ENCODE measurements at regions not wholly inside any gene's neighbourhood (a gene's known extent, or its start where the extent isn't known, plus 50 kb on each side); places are given as distances from the start of the nearest gene placed in this dataset.

- Histone ChIP-seq H3K9me3 (replicated peaks in 1 of 11) (no peaks in the 10 kb centered on the region), H4K20me1 (no peaks in the 10 kb centered on the region), H3K4me1 (peaks cover 0 to 8% (median 0%) of the 10 kb centered on the region in 10 experiments; a peak in 3 of 20 replicates), H3K4me2 (no peak overlapping the region), H3K4me3 (no peak overlapping the region), H3K27ac (no peak overlapping the region), H3K36me3 (no peaks in the 10 kb centered on the region), H3K9ac (no peak overlapping the region), H3K27me3 (no peaks in the 10 kb centered on the region)
- no peak for TF ChIP-seq Cebpa-rat (IDR thresholded peaks at IDR 0.05)
These were observed 84.6 kb downstream of the BOD1 start for GRCh38 chr5:173531863-173532262.

GRCh38 chr5:173530547-173530946, 85.9 kb downstream of the BOD1 start:
- no peak overlapping the region for H3K4me3 ChIP-seq
- H3K27me3 ChIP-seq, result no peaks in the 10 kb centered on the region
- H3K27ac ChIP-seq, result no peak overlapping the region
- H3K9me3 ChIP-seq (replicated peaks in 1 of 11), result peaks cover 0 to 3% (median 0%) of the 10 kb centered on the region in 11 experiments; a peak in 1 of 22 replicates
- no peak for TF ChIP-seq Cebpa-rat (IDR thresholded peaks at IDR 0.05)
- peaks cover 0 to 6% (median 0%) of the 10 kb centered on the region in 10 experiments; a peak in 1 of 20 replicates for H3K4me1 ChIP-seq
- H4K20me1 ChIP-seq, result no peaks in the 10 kb centered on the region
- no peaks in the 10 kb centered on the region for H3K36me3 ChIP-seq
- H3K4me2 ChIP-seq, result no peak overlapping the region
- H3K9ac ChIP-seq, result no peak overlapping the region

GRCh38 chr5:173529861-173530260, 86.6 kb downstream of the BOD1 start:
- H3K27ac ChIP-seq, result no peak overlapping the region
- H3K36me3 ChIP-seq, result no peaks in the 10 kb centered on the region
- H3K9me3 ChIP-seq (replicated peaks in 1 of 11), result peaks cover 0 to 7% (median 0%) of the 10 kb centered on the region in 11 experiments; a peak in 1 of 22 replicates
- no peaks in the 10 kb centered on the region for H4K20me1 ChIP-seq
- H3K27me3 ChIP-seq, result no peaks in the 10 kb centered on the region
- H3K9ac ChIP-seq, result no peak overlapping the region
- H3K4me3 ChIP-seq, result no peak overlapping the region
- H3K4me1 ChIP-seq, result peaks cover 0 to 6% (median 0%) of the 10 kb centered on the region in 10 experiments; a peak in 1 of 20 replicates
- TF ChIP-seq Cebpa-rat (IDR thresholded peaks at IDR 0.05), result no peak
- no peak overlapping the region for H3K4me2 ChIP-seq

DNA sequence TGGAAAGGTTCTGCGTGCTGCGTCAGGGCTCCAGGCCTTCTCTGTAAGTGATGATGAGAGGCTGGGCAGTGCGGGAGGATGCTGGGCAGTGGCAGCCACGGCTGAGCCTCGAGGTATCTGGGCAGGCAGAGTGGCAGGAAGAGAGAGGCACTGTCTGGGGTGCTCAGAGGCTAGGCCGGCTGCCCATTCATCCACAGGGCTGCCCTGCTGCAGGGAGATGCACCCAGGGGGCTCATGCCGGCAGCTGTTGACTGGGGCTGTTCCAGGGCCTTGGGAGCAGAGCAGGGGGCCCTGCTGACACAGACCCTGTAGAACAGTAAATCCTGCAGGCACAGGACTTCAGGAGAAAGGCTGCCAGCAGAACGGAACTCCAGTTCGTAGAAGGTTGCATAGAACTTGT, 88.8 kb downstream of the BOD1 start:
- no peak overlapping the region for H3K9ac ChIP-seq
- H4K20me1 ChIP-seq, result no peaks in the 10 kb centered on the region
- H3K36me3 ChIP-seq, result no peaks in the 10 kb centered on the region
- H3K4me1 ChIP-seq, result peaks cover 0 to 6% (median 0%) of the 10 kb centered on the region in 10 experiments; a peak in 1 of 20 replicates
- no peak overlapping the region for H3K4me3 ChIP-seq
- H3K27ac ChIP-seq, result no peak overlapping the region
- H3K9me3 ChIP-seq (replicated peaks in 1 of 11), result peaks cover 0 to 8% (median 0%) of the 10 kb centered on the region in 11 experiments; a peak in 1 of 22 replicates
- H3K27me3 ChIP-seq, result no peaks in the 10 kb centered on the region
- no peak for TF ChIP-seq Cebpa-rat (IDR thresholded peaks at IDR 0.05)
- no peak overlapping the region for H3K4me2 ChIP-seq

GRCh38 chr5:173524136-173524535, 92.3 kb downstream of the BOD1 start:
- no peak overlapping the region for H3K9ac ChIP-seq
- no peak overlapping the region for H3K4me2 ChIP-seq
- 0 out of 20 replicates have a peak, but pooled peaks cover 0 to 4% (median 0%) of the 10 kb centered on the region in 10 experiments for H3K4me1 ChIP-seq
- H3K27me3 ChIP-seq, result no peaks in the 10 kb centered on the region
- H3K9me3 ChIP-seq (replicated peaks in 1 of 11), result peaks cover 10 to 40% (median 21%) of the 10 kb centered on the region in 11 experiments; a peak in 18 of 22 replicates
- no peak overlapping the region for H3K4me3 ChIP-seq
- H3K27ac ChIP-seq, result no peak overlapping the region
- no peaks in the 10 kb centered on the region for H3K36me3 ChIP-seq
- no peak for TF ChIP-seq Cebpa-rat (IDR thresholded peaks at IDR 0.05)
- no peaks in the 10 kb centered on the region for H4K20me1 ChIP-seq

GRCh38 chr5:173523388-173523787, 93.1 kb downstream of the BOD1 start:
- H3K4me2 ChIP-seq, result no peak overlapping the region
- no peaks in the 10 kb centered on the region for H3K27me3 ChIP-seq

DNA sequence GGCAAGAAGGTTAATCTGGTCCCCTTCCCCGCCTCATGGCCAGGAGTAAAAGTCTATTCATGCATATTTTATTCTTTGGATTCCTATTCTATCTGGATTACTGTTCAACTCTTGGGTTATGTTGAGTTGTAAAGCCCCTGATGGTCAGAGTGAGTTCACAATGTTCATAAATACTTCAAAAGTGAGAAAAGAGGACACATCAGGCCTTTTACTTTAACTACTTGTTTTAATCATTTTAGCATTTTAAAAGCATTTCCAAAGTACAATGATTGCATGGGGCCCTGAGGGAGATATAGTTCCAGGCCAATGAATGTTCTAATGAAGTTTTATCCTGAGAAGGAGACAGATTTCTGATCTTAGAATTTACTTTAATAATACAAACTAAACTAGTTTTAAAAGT, 93.9 kb downstream of the BOD1 start:
- Histone ChIP-seq H3K4me2 (no peak overlapping the region), H4K20me1 (no peaks in the 10 kb centered on the region), H3K27ac (no peak overlapping the region), H3K9ac (no peak overlapping the region), H3K4me1 (0 out of 20 replicates have a peak, but pooled peaks cover 0 to 4% (median 0%) of the 10 kb centered on the region in 10 experiments), H3K4me3 (no peak overlapping the region), H3K36me3 (no peaks in the 10 kb centered on the region), H3K9me3 (replicated peaks in 1 of 11) (peaks cover 16 to 43% (median 26%) of the 10 kb centered on the region in 11 experiments; a peak in 19 of 22 replicates), H3K27me3 (no peaks in the 10 kb centered on the region)
- TF ChIP-seq Cebpa-rat (IDR thresholded peaks at IDR 0.05), result no peak

More at GRCh38 chr5:173523388-173523787, 93.1 kb downstream of the BOD1 start:
- TF ChIP-seq Cebpa-rat (IDR thresholded peaks at IDR 0.05), result no peak
- H4K20me1 ChIP-seq, result no peaks in the 10 kb centered on the region
- no peak overlapping the region for H3K27ac ChIP-seq
- H3K4me1 ChIP-seq, result 0 out of 20 replicates have a peak, but pooled peaks cover 0 to 4% (median 0%) of the 10 kb centered on the region in 10 experiments
- H3K9me3 ChIP-seq (replicated peaks in 1 of 11), result peaks cover 14 to 43% (median 24%) of the 10 kb centered on the region in 11 experiments; a peak in 18 of 22 replicates
- H3K36me3 ChIP-seq, result no peaks in the 10 kb centered on the region
- no peak overlapping the region for H3K4me3 ChIP-seq
- H3K9ac ChIP-seq, result no peak overlapping the region

- H3K27ac ChIP-seq, result no peak overlapping the region
- no peak overlapping the region for H3K9ac ChIP-seq
- no peaks in the 10 kb centered on the region for H4K20me1 ChIP-seq
- no peaks in the 10 kb centered on the region for H3K27me3 ChIP-seq
- 0 out of 20 replicates have a peak, but pooled peaks cover 0 to under 1% (median 0%) of the 10 kb centered on the region in 10 experiments for H3K4me1 ChIP-seq
- TF ChIP-seq Cebpa-rat (IDR thresholded peaks at IDR 0.05), result no peak
- H3K4me3 ChIP-seq, result no peak overlapping the region
- H3K36me3 ChIP-seq, result no peaks in the 10 kb centered on the region
- H3K9me3 ChIP-seq (replicated peaks in 1 of 11), result peaks cover 17 to 36% (median 24%) of the 10 kb centered on the region in 11 experiments; a peak in 19 of 22 replicates
- no peak overlapping the region for H3K4me2 ChIP-seq
These were observed 97.6 kb downstream of the BOD1 start for GRCh38 chr5:173518856-173519255.

- Histone ChIP-seq H4K20me1 (no peaks in the 10 kb centered on the region), H3K36me3 (no peaks in the 10 kb centered on the region), H3K4me3 (no peak overlapping the region), H3K9me3 (replicated peaks in 1 of 11) (peaks cover 17 to 36% (median 24%) of the 10 kb centered on the region in 11 experiments; a peak in 19 of 22 replicates), H3K27ac (no peak overlapping the region), H3K4me1 (peaks cover 0 to 9% (median 6%) of the 10 kb centered on the region in 10 experiments; a peak in 11 of 20 replicates), H3K9ac (no peak overlapping the region), H3K27me3 (no peaks in the 10 kb centered on the region), H3K4me2 (no peak overlapping the region)
- TF ChIP-seq Cebpa-rat (IDR thresholded peaks at IDR 0.05), result no peak
These were observed 98.8 kb downstream of the BOD1 start for GRCh38 chr5:173517648-173518047.

- Histone ChIP-seq H3K4me1 (peaks cover 0 to 9% (median 6%) of the 10 kb centered on the region in 10 experiments; a peak in 11 of 20 replicates), H3K27me3 (no peaks in the 10 kb centered on the region), H3K4me2 (no peak overlapping the region), H3K27ac (no peak overlapping the region), H3K9me3 (replicated peaks in 1 of 11) (peaks cover 8 to 20% (median 15%) of the 10 kb centered on the region in 11 experiments; a peak in 16 of 22 replicates), H3K36me3 (no peaks in the 10 kb centered on the region), H3K4me3 (no peak overlapping the region), H3K9ac (no peak overlapping the region), H4K20me1 (no peaks in the 10 kb centered on the region)
- no peak for TF ChIP-seq Cebpa-rat (IDR thresholded peaks at IDR 0.05)
These were observed 100.9 kb downstream of the BOD1 start for GRCh38 chr5:173515526-173515925.

Measured in BLaER1 treated with 17β-estradiol and CSF1 and Interleukin-3, amounts not matched to agents 10 nM and 100 nM (cell line).